Neural cell (in vitro differentiated cells): ENCODE measurements at regions not wholly inside any gene's neighbourhood (a gene's known extent, or its start where the extent isn't known, plus 50 kb on each side); places are given as distances from the start of the nearest gene placed in this dataset.

Experiments used
- CTCF ChIP-seq: fragments of 450-650 bp; IDR thresholded peaks from 2 replicates; pipeline ENCODE4 v1.5.1; 2014; ENCODE audit warnings: antibody characterized with exemption, mild to moderate bottlenecking, moderate library complexity; ENCODE audit not compliant: poor library complexity, severe bottlenecking
- EZH2 ChIP-seq: fragments of 200-600, 300-800 bp; shearing (Covaris generic), sonication (generic); IDR thresholded peaks from 2 replicates; pipeline ENCODE4 v1.6.1; 2014; ENCODE audit warnings: antibody characterized with exemption, low read length, borderline replicate concordance, mild to moderate bottlenecking; ENCODE audit not compliant: insufficient read depth, poor library complexity, severe bottlenecking
- MXI1 ChIP-seq: fragments of 450-650 bp; conservative IDR thresholded peaks from 2 replicates; pipeline ENCODE4 v1.6.1; 2014; ENCODE audit warnings: antibody characterized with exemption, mild to moderate bottlenecking; ENCODE audit not compliant: poor library complexity, severe bottlenecking
- RAD21 ChIP-seq: fragments of 450-650 bp; conservative IDR thresholded peaks from 2 replicates; pipeline ENCODE4 v1.6.1; 2014; ENCODE audit warnings: antibody characterized with exemption, mild to moderate bottlenecking, moderate library complexity
- SMC3 ChIP-seq: fragments of 450-650 bp; conservative IDR thresholded peaks from 2 replicates; pipeline ENCODE4 v1.6.1; 2014; ENCODE audit warnings: antibody characterized with exemption, mild to moderate bottlenecking, moderate library complexity; ENCODE audit not compliant: poor library complexity

DNA sequence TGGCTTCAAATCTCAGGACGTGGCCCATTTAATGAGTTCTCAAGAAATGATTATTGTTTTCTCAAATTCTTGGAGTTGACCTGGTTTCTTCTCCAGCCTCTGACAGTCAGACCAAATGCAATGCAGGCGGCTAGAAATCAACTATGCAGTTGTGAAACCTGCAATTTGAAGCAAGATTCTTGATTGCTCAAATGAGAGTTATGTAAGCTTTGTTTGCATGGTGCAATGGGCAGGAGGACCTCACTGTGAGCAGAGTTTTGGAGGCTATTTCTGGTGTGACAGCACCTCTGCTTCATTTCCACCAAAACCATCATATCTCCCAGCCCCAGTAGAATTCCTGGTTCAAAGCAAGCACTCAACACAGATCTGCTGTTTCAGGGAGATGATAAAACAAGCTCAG, 500.0 kb upstream of the KLF4 start:
- TF ChIP-seq SMC3 (no peak), CTCF (no peak), EZH2 (no peak), MXI1 (no peak), RAD21 (no peak)
